Upper lobe of left lung (tissue), 6 donors: ENCODE measurements at regions not wholly inside any gene's neighbourhood (a gene's known extent, or its start where the extent isn't known, plus 50 kb on each side); places are given as distances from the start of the nearest gene placed in this dataset.
A peak's percentile ranks its signal among the peaks of the same experiment; 100 is the strongest.

Experiments
- ATAC-seq, 2 donors: fragments of 200-7000 bp; cut with Tn5 transposase; one replicate each; pipeline ENCODE4 v1.9.1; 2022; ENCODE audit warnings: mild to moderate bottlenecking in 2 of 2, moderate library complexity in 2 of 2; ENCODE audit not compliant: low FRiP score in 2 of 2
- DNase-seq, 2 donors: peaks; one replicate each; pipeline ENCODE4 v3.0.0-alpha.2; 2019 to 2020
- H3K27ac ChIP-seq, 4 donors: fragments of 200-600 bp; sonication (generic); one replicate each; pipeline ENCODE4 v1.5.1; 2016 to 2019
- H3K27me3 ChIP-seq, 4 donors: fragments of 200-600 bp; sonication (generic); one replicate each; pipeline ENCODE4 v1.5.1; 2017 to 2019
- H3K36me3 ChIP-seq, 4 donors: fragments of 200-600 bp; sonication (generic); one replicate each; pipeline ENCODE4 v1.5.1; 2016 to 2019
- H3K4me1 ChIP-seq, 4 donors: fragments of 200-600 bp; sonication (generic); one replicate each; pipeline ENCODE4 v1.5.1; 2018 to 2019
- H3K4me3 ChIP-seq, 4 donors: fragments of 200-600 bp; sonication (generic); one replicate each; pipeline ENCODE4 v1.5.1; 2017 to 2019; ENCODE audit warnings: mild to moderate bottlenecking in 2 of 4, moderate library complexity in 1 of 4
- H3K9me3 ChIP-seq, 4 donors: fragments of 200-600 bp; sonication (generic); one replicate each; pipeline ENCODE4 v1.5.1; 2018 to 2019
- CTCF ChIP-seq, 6 experiments: fragments of 450-650 bp in 4 of 6; fragments of 200-600 bp in 2 of 6; sonication (generic) in 2 of 6; IDR thresholded peaks; one replicate each; pipeline ENCODE4 v1.5.1; 2016 to 2019; ENCODE audit warnings: antibody characterized with exemption in 6 of 6
- EP300 ChIP-seq, 4 donors: sonication (generic); formaldehyde crosslinking; IDR thresholded peaks; one replicate each; pipeline ENCODE4 v1.5.1; 2017; ENCODE audit warnings: antibody characterized with exemption in 4 of 4, control low read depth in 2 of 4
- POLR2A ChIP-seq, 4 donors: fragments of 450-650 bp; IDR thresholded peaks; one replicate each; pipeline ENCODE4 v1.5.1; 2016 to 2017; ENCODE audit warnings: antibody characterized with exemption in 4 of 4, mild to moderate bottlenecking in 2 of 4
- POLR2AphosphoS5 ChIP-seq, 2 donors: sonication (generic); formaldehyde crosslinking; IDR thresholded peaks; one replicate each; pipeline ENCODE4 v1.5.1; 2017; ENCODE audit warnings: antibody characterized with exemption in 2 of 2
- WGBS, 2 donors: methylation state at CpG; one replicate each; pipeline ENCODE4 v1.1.5; 2017 to 2018; 5-methylcytosine and 5-hydroxymethylcytosine counted together
- donor health status: DM: no; HTN: no; CAD: no; lungs with moderate emphysema.
- donor health status: DM: no; HTN: yes; CAD: no; lungs with severe emphysema.

DNA sequence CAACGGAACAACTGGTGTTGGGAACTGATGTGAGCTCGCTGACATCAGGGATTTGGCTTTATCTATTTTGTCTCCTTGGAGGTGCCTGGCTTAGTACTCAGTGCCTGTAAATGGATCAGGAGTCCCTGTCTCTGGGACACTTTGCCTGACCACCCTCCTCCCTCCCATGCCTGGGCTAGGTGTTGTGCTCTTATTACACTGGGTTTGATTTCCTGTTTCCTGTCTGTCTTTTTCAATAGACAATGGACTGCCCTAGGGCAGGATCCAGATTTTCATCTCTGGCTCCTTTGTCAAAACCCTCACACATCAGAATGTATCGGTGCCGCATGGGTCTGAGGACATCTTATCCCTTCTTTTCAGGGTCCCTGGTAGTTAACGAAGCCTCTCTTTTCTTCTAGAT lies 223.6 kb upstream of the ASIC2 start:
- H3K27ac ChIP-seq = peak overlapping the region in 2 of 4 donors; percentile 44 to 72
- 79 to 80% methylated on average over 5 of the region's 5 CpGs for WGBS, 2 donors
- no peaks in the 10 kb centered on the region for H3K36me3 ChIP-seq
- H3K9me3 ChIP-seq = no peaks in the 10 kb centered on the region
- TF ChIP-seq EP300 (IDR thresholded peaks at IDR 0.05) (peak in 1 of 4 donors; percentile 10), POLR2A (IDR thresholded peaks at IDR 0.05) (no peak)
- no peak for DNase-seq
- no peaks in the 10 kb centered on the region for H3K27me3 ChIP-seq
- no peak overlapping the region for H3K4me3 ChIP-seq
- peaks cover 0 to 7% (median 5%) of the 10 kb centered on the region in 4 donors for H3K4me1 ChIP-seq
- no peak for ATAC-seq

- TF ChIP-seq POLR2AphosphoS5 (IDR thresholded peaks at IDR 0.05) (no peak), CTCF (IDR thresholded peaks at IDR 0.05) (no peak), EP300 (IDR thresholded peaks at IDR 0.05) (no peak), POLR2A (IDR thresholded peaks at IDR 0.05) (no peak)
- Histone ChIP-seq H3K4me1 (peaks cover 0 to 7% (median 5%) of the 10 kb centered on the region in 4 donors), H3K9me3 (no peaks in the 10 kb centered on the region), H3K27me3 (no peaks in the 10 kb centered on the region), H3K4me3 (no peak overlapping the region), H3K36me3 (no peaks in the 10 kb centered on the region), H3K27ac (no peak overlapping the region)
- ATAC-seq = no peak
- no peak for DNase-seq
- 62 to 66% methylated on average over 4 of the region's 5 CpGs for WGBS, 2 donors
These were observed 224.7 kb upstream of the ASIC2 start for GRCh38 chr17:33517746-33518145.

DNA sequence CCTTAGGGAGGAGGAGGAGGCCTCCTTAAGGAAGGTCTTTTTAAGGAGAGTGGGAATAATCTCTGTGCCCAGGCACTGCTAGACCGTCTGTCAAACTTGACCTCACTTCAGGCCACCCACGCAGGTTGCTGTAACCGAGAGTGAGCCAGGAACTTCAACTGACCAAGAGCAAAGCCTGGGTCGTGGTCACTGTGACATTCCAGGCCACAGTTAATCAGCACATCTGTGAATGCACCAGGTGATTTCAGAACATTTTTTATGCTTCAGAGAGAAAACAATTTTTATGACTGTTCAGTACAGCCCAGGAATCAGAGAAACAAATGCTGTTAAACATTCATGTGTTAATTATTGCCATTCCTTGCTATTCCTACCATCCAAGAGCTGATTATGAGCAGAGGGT lies 226.6 kb upstream of the ASIC2 start:
- WGBS, 2 donors = 74 to 80% methylated on average over 4 of the region's 4 CpGs
- Histone ChIP-seq H3K27me3 (no peaks in the 10 kb centered on the region), H3K9me3 (no peaks in the 10 kb centered on the region), H3K36me3 (no peaks in the 10 kb centered on the region), H3K4me1 (peaks cover 0 to 7% (median 5%) of the 10 kb centered on the region in 4 donors), H3K4me3 (no peak overlapping the region), H3K27ac (no peak overlapping the region)
- ATAC-seq (no peak), DNase-seq (no peak)
- TF ChIP-seq CTCF (IDR thresholded peaks at IDR 0.05) (no peak), POLR2A (IDR thresholded peaks at IDR 0.05) (no peak), EP300 (IDR thresholded peaks at IDR 0.05) (no peak), POLR2AphosphoS5 (IDR thresholded peaks at IDR 0.05) (no peak)

DNA sequence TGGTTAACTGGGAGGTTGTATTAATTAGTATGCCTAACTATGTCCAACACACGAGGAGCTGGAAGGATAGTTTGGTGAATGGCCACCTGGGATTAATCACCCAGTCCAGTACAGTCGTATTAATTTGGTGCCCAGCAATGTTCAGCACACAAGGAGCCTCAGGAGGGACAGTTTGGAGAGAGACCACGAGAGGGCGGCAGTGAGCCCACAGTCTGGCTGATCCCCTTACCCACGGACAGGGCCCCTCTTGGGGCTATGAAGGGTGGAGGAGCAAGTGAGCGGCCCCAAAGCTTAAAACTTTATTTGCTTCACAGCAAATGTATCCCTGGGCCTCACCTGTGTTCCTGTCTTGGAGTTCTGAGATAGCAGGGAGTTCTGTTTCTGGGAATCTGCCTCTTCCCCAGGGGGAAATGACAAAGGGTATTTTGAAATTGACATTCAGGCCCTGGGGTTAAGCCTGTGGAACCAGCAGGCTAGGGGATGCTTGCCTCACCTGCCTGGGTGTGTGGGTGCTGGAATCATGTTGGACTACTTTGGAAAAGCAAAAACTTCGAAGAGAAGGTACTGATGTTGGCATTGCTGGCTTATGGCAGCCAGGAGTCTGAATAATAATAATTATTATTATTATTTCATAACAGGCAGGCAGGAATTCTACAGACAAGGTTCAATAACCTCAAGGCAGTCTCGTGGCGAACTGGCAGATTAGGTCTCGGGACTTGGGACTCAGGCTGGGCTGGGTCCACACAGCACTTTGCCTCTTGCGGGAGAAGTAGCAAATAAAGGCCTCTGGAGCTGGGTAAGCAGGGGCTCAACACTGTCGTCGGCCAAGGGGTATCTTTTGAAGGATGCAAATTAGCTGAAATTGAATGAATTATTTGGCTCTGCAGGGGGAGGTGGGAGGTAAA lies 227.6 kb upstream of the ASIC2 start:
- H3K27me3 ChIP-seq = no peaks in the 10 kb centered on the region
- no peak for DNase-seq
- H3K27ac ChIP-seq = no peak overlapping the region
- WGBS, 2 donors = 55 to 67% methylated on average over 10 to 13 of the region's 13 CpGs
- no peaks in the 10 kb centered on the region for H3K36me3 ChIP-seq
- TF ChIP-seq EP300 (IDR thresholded peaks at IDR 0.05) (no peak), CTCF (IDR thresholded peaks at IDR 0.05) (peak in 5 of 6 experiments; percentile 54 to 77 (median 59)), POLR2A (IDR thresholded peaks at IDR 0.05) (no peak), POLR2AphosphoS5 (IDR thresholded peaks at IDR 0.05) (no peak)
- no peaks in the 10 kb centered on the region for H3K9me3 ChIP-seq
- ATAC-seq = peak in 1 of 2 donors; percentile 42
- peaks cover 0 to 7% (median 5%) of the 10 kb centered on the region in 4 donors for H3K4me1 ChIP-seq
- no peak overlapping the region for H3K4me3 ChIP-seq

DNA sequence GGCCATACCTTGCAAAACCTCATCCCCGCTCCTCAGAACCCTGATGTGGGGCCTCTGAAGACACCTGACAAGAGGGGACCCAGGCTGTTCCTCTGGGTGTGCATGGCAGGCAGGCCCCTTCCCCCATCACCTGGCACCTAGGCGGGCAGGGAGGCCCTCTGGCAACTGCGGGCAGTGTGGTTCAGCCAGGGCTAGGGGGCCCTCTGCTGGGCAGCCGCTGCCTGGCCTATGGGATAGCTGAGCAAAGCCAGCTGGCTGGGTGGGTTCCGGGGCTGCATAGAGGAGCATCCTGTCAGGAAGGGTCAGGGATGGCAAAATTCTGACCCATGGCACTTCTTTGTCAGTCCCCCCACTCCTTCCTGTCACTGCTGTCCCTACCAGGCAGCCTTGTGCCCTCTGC lies 228.7 kb upstream of the ASIC2 start:
- no peaks in the 10 kb centered on the region for H3K36me3 ChIP-seq
- H3K27ac ChIP-seq = no peak overlapping the region
- no peaks in the 10 kb centered on the region for H3K27me3 ChIP-seq
- peaks cover 0 to 7% (median 5%) of the 10 kb centered on the region in 4 donors for H3K4me1 ChIP-seq
- WGBS, 2 donors = 49 to 60% methylated on average over 5 of the region's 5 CpGs
- peak in 4 of 6 experiments; percentile 28 to 42 (median 31) for TF ChIP-seq CTCF (IDR thresholded peaks at IDR 0.05)
- no peak for TF ChIP-seq POLR2AphosphoS5 (IDR thresholded peaks at IDR 0.05)
- DNase-seq (peak in 1 of 2 donors; percentile 71), ATAC-seq (no peak)
- no peaks in the 10 kb centered on the region for H3K9me3 ChIP-seq
- H3K4me3 ChIP-seq = no peak overlapping the region
